SU-DHL-6 (cell line): ENCODE measurements at regions not wholly inside any gene's neighbourhood (a gene's known extent, or its start where the extent isn't known, plus 50 kb on each side); places are given as distances from the start of the nearest gene placed in this dataset.

Experiments
- EZH2phosphoT487 ChIP-seq: fragments of 200-600 bp; sonication (generic), shearing (Covaris generic); conservative IDR thresholded peaks from 2 replicates; pipeline ENCODE4 v1.6.1; 2018; ENCODE audit warnings: mild to moderate bottlenecking, antibody characterized with exemption, low read length, moderate library complexity, mixed read lengths
- TF ChIP-seq, protein P1 (sequence below): fragments of 200-600 bp; sonication (generic); IDR thresholded peaks from one replicate; pipeline ENCODE4 v1.5.1; 2017; ENCODE audit warnings: antibody characterized with exemption, mild to moderate bottlenecking, low read length, moderate library complexity; ENCODE audit not compliant: insufficient read depth, poor library complexity, severe bottlenecking

DNA sequence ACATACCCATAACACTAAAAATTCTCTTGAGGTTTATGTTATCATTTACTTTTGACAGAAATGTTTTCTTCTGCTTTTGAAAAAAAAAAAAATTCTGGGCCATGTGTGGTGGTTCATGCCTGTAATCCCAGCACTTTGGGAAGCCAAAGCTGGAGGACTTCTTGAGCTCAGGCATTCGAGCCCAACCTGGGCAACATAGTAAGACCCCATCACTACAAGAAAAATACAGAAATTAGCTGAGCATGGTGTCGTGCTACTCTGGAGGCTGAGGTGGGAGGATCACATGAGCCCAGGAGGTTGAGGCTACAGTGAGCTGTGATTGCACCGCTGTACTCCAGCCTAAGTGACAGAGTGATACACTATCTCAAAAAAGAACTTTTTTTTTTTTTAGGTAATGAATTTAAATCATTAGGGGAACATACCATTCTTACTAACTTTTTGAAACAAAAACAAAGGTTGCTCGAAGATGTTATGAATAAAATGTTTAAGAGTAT, 148.8 kb upstream of the DMRT1 start:
- TF ChIP-seq, protein P1, sequence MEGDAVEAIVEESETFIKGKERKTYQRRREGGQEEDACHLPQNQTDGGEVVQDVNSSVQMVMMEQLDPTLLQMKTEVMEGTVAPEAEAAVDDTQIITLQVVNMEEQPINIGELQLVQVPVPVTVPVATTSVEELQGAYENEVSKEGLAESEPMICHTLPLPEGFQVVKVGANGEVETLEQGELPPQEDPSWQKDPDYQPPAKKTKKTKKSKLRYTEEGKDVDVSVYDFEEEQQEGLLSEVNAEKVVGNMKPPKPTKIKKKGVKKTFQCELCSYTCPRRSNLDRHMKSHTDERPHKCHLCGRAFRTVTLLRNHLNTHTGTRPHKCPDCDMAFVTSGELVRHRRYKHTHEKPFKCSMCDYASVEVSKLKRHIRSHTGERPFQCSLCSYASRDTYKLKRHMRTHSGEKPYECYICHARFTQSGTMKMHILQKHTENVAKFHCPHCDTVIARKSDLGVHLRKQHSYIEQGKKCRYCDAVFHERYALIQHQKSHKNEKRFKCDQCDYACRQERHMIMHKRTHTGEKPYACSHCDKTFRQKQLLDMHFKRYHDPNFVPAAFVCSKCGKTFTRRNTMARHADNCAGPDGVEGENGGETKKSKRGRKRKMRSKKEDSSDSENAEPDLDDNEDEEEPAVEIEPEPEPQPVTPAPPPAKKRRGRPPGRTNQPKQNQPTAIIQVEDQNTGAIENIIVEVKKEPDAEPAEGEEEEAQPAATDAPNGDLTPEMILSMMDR, result no peak
- TF ChIP-seq EZH2phosphoT487, result no peak
